ENCODE measurements at regions not wholly inside any gene's neighbourhood (a gene's known extent, or its start where the extent isn't known, plus 50 kb on each side); places are given as distances from the start of the nearest gene placed in this dataset.

- TF ChIP-seq CTCF (IDR thresholded peaks at IDR 0.05; ENCODE audit: low read depth, low read length): no peak
- TF ChIP-seq EZH2phosphoT487 (IDR thresholded peaks at IDR 0.05; ENCODE audit: low read depth): no peak
Observed at GRCh38 chr11:31881825-31882224, 70.7 kb upstream of the PAX6 start.
